GM12878 (cell line): ENCODE measurements at regions not wholly inside any gene's neighbourhood (a gene's known extent, or its start where the extent isn't known, plus 50 kb on each side); places are given as distances from the start of the nearest gene placed in this dataset.

ENCODE experiments used
- ATAC-seq: fragments of 200-7000 bp; cut with Tn5 transposase; 3 replicates; pipeline ENCODE4 v1.9.1; 2020; ENCODE audit warnings: mild to moderate bottlenecking, moderate library complexity
- BruUV-seq: library from RNA; stranded (reverse); fragments of 400-500 nt; replicated peaks from 2 replicates; lab custom pipeline; 2021; lab: Mats Ljungman, UMichigan
- CTCF ChIA-PET: fragments of 300-600 bp; sonication (Branson Sonifier 250); formaldehyde crosslinking; extraction: SDS; loops from one replicate; lab custom pipeline; 2021; ENCODE audit warnings: inconsistent platforms; lab: Yijun Ruan, JAX
- POLR2A ChIA-PET: fragments of 350-600 bp; formaldehyde crosslinking; extraction: SDS; loops from one replicate; lab custom pipeline; 2021; ENCODE audit warnings: inconsistent platforms; lab: Charles Lee
- RAD21 ChIA-PET: fragments of 300-600 bp; sonication (Branson Sonifier 250); formaldehyde crosslinking; loops from one replicate; lab custom pipeline; 2023; ENCODE audit warnings: antibody characterized with exemption; ENCODE audit not compliant: unreplicated experiment; lab: Charles Lee
- SMC1A ChIA-PET: fragments of 300-600 bp; sonication (Branson Sonifier 250); formaldehyde crosslinking; loops from one replicate; lab custom pipeline; 2023; ENCODE audit not compliant: unreplicated experiment, uncharacterized antibody; lab: Charles Lee
- DNase-seq: peaks from one replicate; pipeline ENCODE4 v3.0.0-alpha.2; 2011; ENCODE audit warnings: low read depth, low spot score
- FAIRE-seq: peaks from 3 replicates; lab custom pipeline; 2011; peaks lifted over from hg19 to GRCh38; lab: Jason Lieb, UNC
- H2AFZ ChIP-seq: 2 replicates; pipeline ENCODE4 v1.6.0; 2011; ENCODE audit warnings: low read depth, low read length, control low read depth; ENCODE audit not compliant: control insufficient read depth
- H3K27ac ChIP-seq: 2 replicates; pipeline ENCODE4 v1.5.1; 2011; ENCODE audit warnings: control low read depth; ENCODE audit not compliant: control insufficient read depth, insufficient read depth
- H3K27me3 ChIP-seq, 2 experiments: replicated peaks in 1 of 2; 2 replicates each; pipeline versions ENCODE4 v1.6.0 to v1.6.1; 2011; ENCODE audit warnings: low read length in 1 of 2; ENCODE audit not compliant: control insufficient read depth in 2 of 2, insufficient read depth in 2 of 2
- H3K36me3 ChIP-seq, 2 experiments: 2 replicates each; pipeline ENCODE4 v1.5.1; 2011; ENCODE audit warnings: low read length in 1 of 2; ENCODE audit not compliant: control insufficient read depth in 2 of 2, insufficient read depth in 2 of 2
- H3K4me1 ChIP-seq: 2 replicates; pipeline ENCODE4 v1.6.1; 2011; ENCODE audit warnings: mild to moderate bottlenecking, low read length, moderate library complexity, mixed read lengths; ENCODE audit not compliant: control insufficient read depth, insufficient read depth
- H3K4me2 ChIP-seq: 2 replicates; pipeline ENCODE4 v1.6.0; 2011; ENCODE audit warnings: control low read depth; ENCODE audit not compliant: control insufficient read depth, insufficient read depth
- H3K4me3 ChIP-seq: fragments of 200-600 bp; sonication (generic); 2 replicates; pipeline ENCODE4 v1.5.1; 2016
- H3K79me2 ChIP-seq: 2 replicates; pipeline ENCODE4 v1.6.0; 2011; ENCODE audit warnings: low read length; ENCODE audit not compliant: control insufficient read depth, insufficient read depth
- H3K9ac ChIP-seq: 2 replicates; pipeline ENCODE4 v1.8.0; 2011; ENCODE audit warnings: low read length, control low read depth, mixed read lengths; ENCODE audit not compliant: control insufficient read depth, insufficient read depth
- H3K9me3 ChIP-seq: replicated peaks from 3 replicates; pipeline ENCODE4 v1.5.1; 2011; ENCODE audit warnings: mild to moderate bottlenecking, low read length; ENCODE audit not compliant: control insufficient read depth, insufficient read depth
- H4K20me1 ChIP-seq: 2 replicates; pipeline ENCODE4 v1.6.0; 2011; ENCODE audit not compliant: control insufficient read depth, insufficient read depth
- BRCA1 ChIP-seq: IDR thresholded peaks from 2 replicates; pipeline ENCODE4 v1.6.1; 2011; ENCODE audit warnings: low read depth, low read length, improper control_type of control experiment
- CREB1 ChIP-seq: IDR thresholded peaks from 2 replicates; pipeline ENCODE4 v1.6.1; 2012; ENCODE audit warnings: low read depth, mild to moderate bottlenecking, inconsistent platforms
- E2F4 ChIP-seq: IDR thresholded peaks from 2 replicates; pipeline ENCODE4 v1.6.1; 2012; ENCODE audit warnings: low read depth, low read length, improper control_type of control experiment
- GABPA ChIP-seq: IDR thresholded peaks from 2 replicates; pipeline ENCODE4 v1.6.1; 2014; ENCODE audit warnings: antibody characterized with exemption, low read depth, mild to moderate bottlenecking, inconsistent platforms
- KDM1A ChIP-seq: fragments of 200-600 bp; sonication (generic); IDR thresholded peaks from 2 replicates; pipeline ENCODE4 v1.6.1; 2016; ENCODE audit warnings: borderline replicate concordance
- MXI1 ChIP-seq: fragments of 150-350 bp; IDR thresholded peaks from 2 replicates; pipeline ENCODE4 v1.6.1; 2011; ENCODE audit warnings: low read depth, mild to moderate bottlenecking, inconsistent platforms, low read length, improper control_type of control experiment
- MYB ChIP-seq: fragments of 150-350 bp; IDR thresholded peaks from 2 replicates; pipeline ENCODE4 v1.6.1; 2014; ENCODE audit warnings: mild to moderate bottlenecking, low read depth, low read length, borderline replicate concordance
- NR2C1 ChIP-seq: fragments of 450-650 bp; IDR thresholded peaks from 2 replicates; pipeline ENCODE4 v1.6.1; 2017; ENCODE audit warnings: antibody characterized with exemption, mild to moderate bottlenecking, moderate library complexity
- PAX5 ChIP-seq: IDR thresholded peaks from 2 replicates; pipeline ENCODE4 v1.6.1; 2011; ENCODE audit warnings: low read depth, low read length, borderline replicate concordance
- POU2F2 ChIP-seq: IDR thresholded peaks from 3 replicates; pipeline ENCODE4 v1.6.1; 2011; ENCODE audit warnings: low read depth, mild to moderate bottlenecking, low read length, borderline replicate concordance
- SREBF1 ChIP-seq: IDR thresholded peaks from 2 replicates; pipeline ENCODE4 v1.6.1; 2012; ENCODE audit warnings: mild to moderate bottlenecking, low read length
- SREBF2 ChIP-seq: IDR thresholded peaks from 2 replicates; pipeline ENCODE4 v1.6.1; 2012; ENCODE audit warnings: mild to moderate bottlenecking, low read length
- TAF1 ChIP-seq: IDR thresholded peaks from 2 replicates; pipeline ENCODE4 v1.6.1; 2011; ENCODE audit warnings: mild to moderate bottlenecking, low read depth, low read length, borderline replicate concordance
- USF1 ChIP-seq: IDR thresholded peaks from 2 replicates; pipeline ENCODE4 v1.6.1; 2011; ENCODE audit warnings: borderline replicate concordance, low read depth, mild to moderate bottlenecking, moderate library complexity, mixed read lengths, low read length; ENCODE audit not compliant: insufficient read depth; ENCODE audit errors: extremely low read length
- ZBTB33 ChIP-seq: fragments of 450-650 bp; IDR thresholded peaks from 2 replicates; pipeline ENCODE4 v1.6.1; 2017; ENCODE audit warnings: mild to moderate bottlenecking
- ZNF274 ChIP-seq: IDR thresholded peaks from one replicate; pipeline ENCODE4 v1.8.0; 2011; ENCODE audit not compliant: insufficient read length, insufficient read depth
- ZNF384 ChIP-seq: IDR thresholded peaks from 2 replicates; pipeline ENCODE4 v1.6.1; 2012; ENCODE audit warnings: low read depth, mild to moderate bottlenecking, low read length, improper control_type of control experiment, borderline replicate concordance
- WGBS: methylation state at CpG from one replicate; pipeline ENCODE4 v1.1.6; 2016; ENCODE audit warnings: low lambda C conversion rate; ENCODE audit not compliant: insufficient replicate concordance, insufficient coverage; ENCODE audit errors: missing lambda C conversion rate; 5-methylcytosine and 5-hydroxymethylcytosine counted together
- in situ Hi-C: fragments of 300-500 bp; cut with MboI; formaldehyde crosslinking; loops from 9 replicates; pipeline ENCODE4 v1.14.3; 2018; ENCODE audit warnings: mixed read lengths
- intact Hi-C: fragments of 100-400 bp; cut with micrococcal nuclease; formaldehyde crosslinking; loops from one replicate; pipeline ENCODE4 v1.14.2; 2022; ENCODE audit not compliant: unreplicated experiment

GRCh38 chrX:94545722-94546121, 871.7 kb downstream of the FAM133A start (continued):
- TF ChIP-seq GABPA (no peak), CREB1 (no peak), ZBTB33 (no peak), MXI1 (no peak), KDM1A (no peak), MYB (no peak), ZNF384 (no peak), SREBF1 (no peak), PAX5 (no peak), NR2C1 (no peak), SREBF2 (no peak), TAF1 (no peak), ZNF274 (no peak), POU2F2 (no peak), BRCA1 (no peak)
- TF ChIP-seq, all 136 proteins: peak for 0

GRCh38 chrX:94551831-94552230, 877.8 kb downstream of the FAM133A start:
- DNase-seq (no peak), FAIRE-seq (no peak), ATAC-seq (peak; percentile 56)
- ChIA-PET POLR2A (no interaction called here), CTCF (no interaction called here), RAD21 (no interaction called here), SMC1A (no interaction called here)
- no peaks in the 10 kb centered on the region for H4K20me1 ChIP-seq
- H3K36me3 ChIP-seq: no peaks in the 10 kb centered on the region
- in situ Hi-C loops (no loop called here), intact Hi-C loops (no loop called here)
- H3K4me2 ChIP-seq: no peak overlapping the region
- no peak overlapping the region for H3K27ac ChIP-seq
- no TSS peak for BruUV-seq
- no peaks in the 10 kb centered on the region for H3K4me1 ChIP-seq
- H2AFZ ChIP-seq: no peak overlapping the region
- WGBS: 0% methylated on average over 4 of the region's 4 CpGs
- no peaks in the 10 kb centered on the region for H3K9me3 ChIP-seq
- no peaks in the 10 kb centered on the region for H3K79me2 ChIP-seq
- H3K9ac ChIP-seq: no peak overlapping the region
- H3K27me3 ChIP-seq: no peaks in the 10 kb centered on the region
- no peak overlapping the region for H3K4me3 ChIP-seq
- TF ChIP-seq USF1: no peak
- TF ChIP-seq E2F4: no peak
- TF ChIP-seq NR2C1: no peak
- TF ChIP-seq PAX5: no peak
